ENCODE measurements at regions not wholly inside any gene's neighbourhood (a gene's known extent, or its start where the extent isn't known, plus 50 kb on each side); places are given as distances from the start of the nearest gene placed in this dataset.

DNA sequence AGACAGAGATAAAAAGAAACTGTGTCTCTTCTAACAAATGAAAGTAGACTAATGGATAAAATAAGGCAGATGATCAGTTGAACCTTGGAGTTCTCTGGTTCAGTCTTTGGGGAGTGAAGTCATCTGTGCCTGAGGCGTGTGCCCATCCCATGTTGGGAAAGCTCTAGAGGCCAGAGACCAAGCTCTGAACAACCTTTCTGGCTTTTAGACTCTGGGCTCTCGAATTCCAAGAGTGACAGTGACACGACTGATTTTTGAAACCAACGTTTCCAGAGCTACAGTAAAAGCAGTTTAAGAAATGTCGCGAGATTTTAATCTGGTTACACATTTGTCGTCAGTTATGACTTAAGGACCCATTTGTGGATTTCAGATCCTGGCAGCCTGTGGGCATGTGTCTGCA is 83.7 kb upstream of the APCDD1 start:
- Histone ChIP-seq H3K36me3 (ENCODE audit: control insufficient read depth, low read length) (no peaks in the 10 kb centered on the region), H3K9me2 (replicated peaks; ENCODE audit: control insufficient read depth, low read length) (no peaks in the 10 kb centered on the region), H3K4me3 (ENCODE audit: low read length) (no peak overlapping the region), H3K4me1 (ENCODE audit: control insufficient read depth, low read length) (no peaks in the 10 kb centered on the region), H4K20me1 (ENCODE audit: control insufficient read depth, insufficient read depth, low read depth, low read length) (no peaks in the 10 kb centered on the region), H3K27ac (ENCODE audit: low read depth, low read length) (no peak overlapping the region), H3K79me2 (ENCODE audit: control insufficient read depth, low read length) (no peaks in the 10 kb centered on the region), H3K27me3 (ENCODE audit: control insufficient read depth, low read length) (no peaks in the 10 kb centered on the region), H3F3A (ENCODE audit: control insufficient read depth, insufficient read depth) (no peaks in the 10 kb centered on the region), H3K9me3 (ENCODE audit: control insufficient read depth, insufficient read depth, low read length) (no peaks in the 10 kb centered on the region), H3K4me2 (ENCODE audit: low read length) (no peak overlapping the region)
- no peak for TF ChIP-seq CTCF (IDR thresholded peaks at IDR 0.05; ENCODE audit: low read depth, low read length, poor library complexity, severe bottlenecking)
- no peak for TF ChIP-seq EZH2phosphoT487 (IDR thresholded peaks at IDR 0.05; ENCODE audit: borderline replicate concordance, low read length)

GRCh38 chr18:10371165-10371564 is 83.3 kb upstream of the APCDD1 start:
- H3K4me1 ChIP-seq (ENCODE audit: control insufficient read depth, low read length) = no peaks in the 10 kb centered on the region
- no peaks in the 10 kb centered on the region for H3K27me3 ChIP-seq (ENCODE audit: control insufficient read depth, low read length)
- no peak overlapping the region for H3K4me3 ChIP-seq (ENCODE audit: low read length)

GRCh38 chr18:10374195-10374594 is 80.2 kb upstream of the APCDD1 start:
- Histone ChIP-seq H3F3A (ENCODE audit: control insufficient read depth, insufficient read depth) (no peaks in the 10 kb centered on the region), H3K4me3 (ENCODE audit: low read length) (no peak overlapping the region), H3K9me2 (replicated peaks; ENCODE audit: control insufficient read depth, low read length) (no peaks in the 10 kb centered on the region), H3K36me3 (ENCODE audit: control insufficient read depth, low read length) (no peaks in the 10 kb centered on the region), H3K79me2 (ENCODE audit: control insufficient read depth, low read length) (no peaks in the 10 kb centered on the region), H4K20me1 (ENCODE audit: control insufficient read depth, insufficient read depth, low read depth, low read length) (no peaks in the 10 kb centered on the region), H3K4me1 (ENCODE audit: control insufficient read depth, low read length) (no peaks in the 10 kb centered on the region), H3K9me3 (ENCODE audit: control insufficient read depth, insufficient read depth, low read length) (no peaks in the 10 kb centered on the region), H3K27me3 (ENCODE audit: control insufficient read depth, low read length) (peaks cover under 1% of the 10 kb centered on the region; the same call in 1 of the 2 replicates), H3K27ac (ENCODE audit: low read depth, low read length) (no peak overlapping the region), H3K4me2 (ENCODE audit: low read length) (no peak overlapping the region)
- TF ChIP-seq CTCF (IDR thresholded peaks at IDR 0.05; ENCODE audit: low read depth, low read length, poor library complexity, severe bottlenecking) (no peak), EZH2phosphoT487 (IDR thresholded peaks at IDR 0.05; ENCODE audit: borderline replicate concordance, low read length) (no peak)

More at GRCh38 chr18:10371165-10371564, 83.3 kb upstream of the APCDD1 start:
- no peaks in the 10 kb centered on the region for H3F3A ChIP-seq (ENCODE audit: control insufficient read depth, insufficient read depth)
- no peaks in the 10 kb centered on the region for H3K79me2 ChIP-seq (ENCODE audit: control insufficient read depth, low read length)
- no peaks in the 10 kb centered on the region for H4K20me1 ChIP-seq (ENCODE audit: control insufficient read depth, insufficient read depth, low read depth, low read length)
- no peaks in the 10 kb centered on the region for H3K36me3 ChIP-seq (ENCODE audit: control insufficient read depth, low read length)
- H3K9me3 ChIP-seq (ENCODE audit: control insufficient read depth, insufficient read depth, low read length) = no peaks in the 10 kb centered on the region
- no peak overlapping the region for H3K4me2 ChIP-seq (ENCODE audit: low read length)
- H3K9me2 ChIP-seq (replicated peaks; ENCODE audit: control insufficient read depth, low read length) = no peaks in the 10 kb centered on the region
- H3K27ac ChIP-seq (ENCODE audit: low read depth, low read length) = no peak overlapping the region
- TF ChIP-seq CTCF (IDR thresholded peaks at IDR 0.05; ENCODE audit: low read depth, low read length, poor library complexity, severe bottlenecking) = no peak
